Esophagus squamous epithelium (tissue), 4 donors: ENCODE measurements at regions not wholly inside any gene's neighbourhood (a gene's known extent, or its start where the extent isn't known, plus 50 kb on each side); places are given as distances from the start of the nearest gene placed in this dataset.

Experiments used
- CTCF ChIP-seq, 6 experiments: fragments of 450-650 bp in 4 of 6; fragments of 200-600 bp in 2 of 6; sonication (generic) in 2 of 6; IDR thresholded peaks; one replicate each; pipeline ENCODE4 v1.5.1; 2016 to 2019; ENCODE audit warnings: antibody characterized with exemption in 6 of 6, mild to moderate bottlenecking in 4 of 6, moderate library complexity in 4 of 6
- POLR2A ChIP-seq, 4 donors: fragments of 450-650 bp; IDR thresholded peaks; one replicate each; pipeline ENCODE4 v1.6.1; 2017; ENCODE audit warnings: antibody characterized with exemption in 4 of 4, mild to moderate bottlenecking in 4 of 4, moderate library complexity in 3 of 4

DNA sequence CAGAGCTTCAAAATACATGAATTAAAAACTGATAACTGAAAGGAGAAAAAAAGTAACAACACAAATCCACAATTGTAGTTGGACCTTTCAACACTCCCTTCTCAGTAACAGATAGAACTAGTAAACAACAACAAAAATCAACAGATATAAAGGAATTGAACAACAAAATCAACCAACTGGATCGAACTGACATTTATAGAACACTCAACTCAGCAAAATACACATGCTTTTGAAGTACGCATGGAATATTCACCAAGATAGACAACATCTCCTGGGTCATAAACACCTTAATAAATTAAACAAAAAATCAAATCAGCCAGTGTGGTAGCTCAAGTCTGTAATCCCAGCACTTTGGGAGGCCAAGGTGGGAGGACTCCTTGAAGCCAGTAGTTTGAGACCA, 63.3 kb downstream of the ILRUN start:
- no peak for TF ChIP-seq CTCF (IDR thresholded peaks at IDR 0.05)
- TF ChIP-seq POLR2A (IDR thresholded peaks at IDR 0.05): no peak
